Esophagus muscularis mucosa (tissue), 4 donors: ENCODE measurements at regions not wholly inside any gene's neighbourhood (a gene's known extent, or its start where the extent isn't known, plus 50 kb on each side); places are given as distances from the start of the nearest gene placed in this dataset.

ENCODE experiments used
- EP300 ChIP-seq: sonication (generic); formaldehyde crosslinking; IDR thresholded peaks from one replicate; pipeline ENCODE4 v1.6.1; 2017; ENCODE audit warnings: antibody characterized with exemption
- POLR2A ChIP-seq: fragments of 450-650 bp; IDR thresholded peaks from one replicate; pipeline ENCODE4 v1.6.1; 2017; ENCODE audit warnings: antibody characterized with exemption, moderate library complexity, mild to moderate bottlenecking, low read depth
- POLR2AphosphoS5 ChIP-seq, 2 donors: sonication (generic); formaldehyde crosslinking; IDR thresholded peaks; one replicate each; pipeline ENCODE4 v1.6.1; 2017; ENCODE audit warnings: antibody characterized with exemption in 2 of 2
- TF ChIP-seq, protein P1 (sequence below), 3 experiments: fragments of 200-600 bp in 2 of 3; fragments of 450-650 bp in 1 of 3; sonication (generic) in 2 of 3; IDR thresholded peaks; one replicate each; pipeline ENCODE4 v1.5.1; 2017 to 2019; ENCODE audit warnings: antibody characterized with exemption in 3 of 3, mild to moderate bottlenecking in 2 of 3, moderate library complexity in 1 of 3

GRCh38 chr2:16180631-16181030 is 240.3 kb downstream of the MYCN start:
- TF ChIP-seq, protein P1, sequence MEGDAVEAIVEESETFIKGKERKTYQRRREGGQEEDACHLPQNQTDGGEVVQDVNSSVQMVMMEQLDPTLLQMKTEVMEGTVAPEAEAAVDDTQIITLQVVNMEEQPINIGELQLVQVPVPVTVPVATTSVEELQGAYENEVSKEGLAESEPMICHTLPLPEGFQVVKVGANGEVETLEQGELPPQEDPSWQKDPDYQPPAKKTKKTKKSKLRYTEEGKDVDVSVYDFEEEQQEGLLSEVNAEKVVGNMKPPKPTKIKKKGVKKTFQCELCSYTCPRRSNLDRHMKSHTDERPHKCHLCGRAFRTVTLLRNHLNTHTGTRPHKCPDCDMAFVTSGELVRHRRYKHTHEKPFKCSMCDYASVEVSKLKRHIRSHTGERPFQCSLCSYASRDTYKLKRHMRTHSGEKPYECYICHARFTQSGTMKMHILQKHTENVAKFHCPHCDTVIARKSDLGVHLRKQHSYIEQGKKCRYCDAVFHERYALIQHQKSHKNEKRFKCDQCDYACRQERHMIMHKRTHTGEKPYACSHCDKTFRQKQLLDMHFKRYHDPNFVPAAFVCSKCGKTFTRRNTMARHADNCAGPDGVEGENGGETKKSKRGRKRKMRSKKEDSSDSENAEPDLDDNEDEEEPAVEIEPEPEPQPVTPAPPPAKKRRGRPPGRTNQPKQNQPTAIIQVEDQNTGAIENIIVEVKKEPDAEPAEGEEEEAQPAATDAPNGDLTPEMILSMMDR (IDR thresholded peaks at IDR 0.05): no peak
- TF ChIP-seq POLR2A: no peak
- no peak for TF ChIP-seq EP300
- TF ChIP-seq POLR2AphosphoS5 (IDR thresholded peaks at IDR 0.05): no peak
